Testis (tissue), 2 donors: ENCODE measurements at regions not wholly inside any gene's neighbourhood (a gene's known extent, or its start where the extent isn't known, plus 50 kb on each side); places are given as distances from the start of the nearest gene placed in this dataset.

Experiments used
- POLR2A ChIP-seq: fragments of 450-650 bp; IDR thresholded peaks from one replicate; pipeline ENCODE4 v1.6.1; 2017; ENCODE audit warnings: antibody characterized with exemption, mild to moderate bottlenecking, moderate library complexity
- TF ChIP-seq, protein P1 (sequence below), 3 experiments: fragments of 450-650 bp in 2 of 3; fragments of 200-600 bp in 1 of 3; sonication (generic) in 1 of 3; IDR thresholded peaks; one replicate each; pipeline ENCODE4 v1.5.1; 2016 to 2019; ENCODE audit warnings: antibody characterized with exemption in 3 of 3, mild to moderate bottlenecking in 2 of 3, moderate library complexity in 1 of 3

- no peak for TF ChIP-seq POLR2A
- TF ChIP-seq, protein P1, sequence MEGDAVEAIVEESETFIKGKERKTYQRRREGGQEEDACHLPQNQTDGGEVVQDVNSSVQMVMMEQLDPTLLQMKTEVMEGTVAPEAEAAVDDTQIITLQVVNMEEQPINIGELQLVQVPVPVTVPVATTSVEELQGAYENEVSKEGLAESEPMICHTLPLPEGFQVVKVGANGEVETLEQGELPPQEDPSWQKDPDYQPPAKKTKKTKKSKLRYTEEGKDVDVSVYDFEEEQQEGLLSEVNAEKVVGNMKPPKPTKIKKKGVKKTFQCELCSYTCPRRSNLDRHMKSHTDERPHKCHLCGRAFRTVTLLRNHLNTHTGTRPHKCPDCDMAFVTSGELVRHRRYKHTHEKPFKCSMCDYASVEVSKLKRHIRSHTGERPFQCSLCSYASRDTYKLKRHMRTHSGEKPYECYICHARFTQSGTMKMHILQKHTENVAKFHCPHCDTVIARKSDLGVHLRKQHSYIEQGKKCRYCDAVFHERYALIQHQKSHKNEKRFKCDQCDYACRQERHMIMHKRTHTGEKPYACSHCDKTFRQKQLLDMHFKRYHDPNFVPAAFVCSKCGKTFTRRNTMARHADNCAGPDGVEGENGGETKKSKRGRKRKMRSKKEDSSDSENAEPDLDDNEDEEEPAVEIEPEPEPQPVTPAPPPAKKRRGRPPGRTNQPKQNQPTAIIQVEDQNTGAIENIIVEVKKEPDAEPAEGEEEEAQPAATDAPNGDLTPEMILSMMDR (IDR thresholded peaks at IDR 0.05) = no peak
Measured at GRCh38 chr13:90763476-90764150, 583.9 kb upstream of the MIR17HG start.
